Stimulated activated CD8-positive, alpha-beta memory T cell treated with anti-CD3 and anti-CD28 coated beads, Interleukin-7, amount 100 ng/mL, for 24 hours (primary cell): ENCODE measurements at regions not wholly inside any gene's neighbourhood (a gene's known extent, or its start where the extent isn't known, plus 50 kb on each side); places are given as distances from the start of the nearest gene placed in this dataset.

Experiments used
- DNase-seq: peaks from one replicate; pipeline ENCODE4 v3.0.0-alpha.2; 2020; ENCODE audit warnings: low read depth

GRCh38 chr16:80079072-80079471 is 461.7 kb upstream of the DYNLRB2 start:
- DNase-seq: no peak

GRCh38 chr16:80077696-80078095 is 463.1 kb upstream of the DYNLRB2 start:
- no peak for DNase-seq

- DNase-seq: no peak
Measured at GRCh38 chr16:80074329-80074728, 466.5 kb upstream of the DYNLRB2 start.

GRCh38 chr16:80071964-80072456 is 468.8 kb upstream of the DYNLRB2 start:
- DNase-seq: no peak

GRCh38 chr16:80066805-80067580 is 466.5 kb upstream of the MAF start:
- no peak for DNase-seq

- DNase-seq: no peak
Measured at GRCh38 chr16:80065541-80065940, 465.0 kb upstream of the MAF start.

GRCh38 chr16:80063713-80064069 is 463.2 kb upstream of the MAF start:
- no peak for DNase-seq

GRCh38 chr16:80063031-80063712 is 462.6 kb upstream of the MAF start:
- no peak for DNase-seq

GRCh38 chr16:80062361-80063030 is 462.0 kb upstream of the MAF start:
- DNase-seq: no peak

GRCh38 chr16:80060470-80060869 is 459.9 kb upstream of the MAF start:
- no peak for DNase-seq

GRCh38 chr16:80059836-80060235 is 459.3 kb upstream of the MAF start:
- DNase-seq: no peak

GRCh38 chr16:80058214-80058613 is 457.7 kb upstream of the MAF start:
- no peak for DNase-seq

- DNase-seq: no peak
Measured at GRCh38 chr16:80056324-80056723, 455.8 kb upstream of the MAF start.

GRCh38 chr16:80055831-80056230 is 455.3 kb upstream of the MAF start:
- DNase-seq: no peak

- no peak for DNase-seq
Measured at GRCh38 chr16:80054647-80055046, 454.1 kb upstream of the MAF start.

GRCh38 chr16:80051040-80051439 is 450.5 kb upstream of the MAF start:
- no peak for DNase-seq

GRCh38 chr16:80048250-80048649 is 447.7 kb upstream of the MAF start:
- DNase-seq: no peak

GRCh38 chr16:80047842-80048241 is 447.3 kb upstream of the MAF start:
- DNase-seq: no peak

- no peak for DNase-seq
Measured at GRCh38 chr16:80046848-80047247, 446.3 kb upstream of the MAF start.

- DNase-seq: no peak
Measured at GRCh38 chr16:80046261-80046660, 445.7 kb upstream of the MAF start.

- DNase-seq: no peak
Measured at GRCh38 chr16:80045861-80046260, 445.3 kb upstream of the MAF start.

- DNase-seq: no peak
Measured at GRCh38 chr16:80041410-80041809, 440.9 kb upstream of the MAF start.

GRCh38 chr16:80040814-80041213 is 440.3 kb upstream of the MAF start:
- no peak for DNase-seq
